Neural progenitor cell (in vitro differentiated cells): ENCODE measurements at regions not wholly inside any gene's neighbourhood (a gene's known extent, or its start where the extent isn't known, plus 50 kb on each side); places are given as distances from the start of the nearest gene placed in this dataset.

Experiments used
- CTCF ChIP-seq: fragments of 200-600 bp; sonication (generic); IDR thresholded peaks from 2 replicates; pipeline ENCODE4 v1.5.1; 2017; ENCODE audit warnings: antibody characterized with exemption, mild to moderate bottlenecking
- EZH2 ChIP-seq: fragments of 200-600 bp; sonication (generic); IDR thresholded peaks from 2 replicates; pipeline ENCODE4 v1.6.1; 2017; ENCODE audit warnings: antibody characterized with exemption, mild to moderate bottlenecking, moderate library complexity
- EZH2phosphoT487 ChIP-seq: fragments of 200-600 bp; sonication (generic); IDR thresholded peaks from 2 replicates; pipeline ENCODE4 v1.6.1; 2017; ENCODE audit warnings: antibody characterized with exemption

- no peak for TF ChIP-seq CTCF
- TF ChIP-seq EZH2phosphoT487, result no peak
- TF ChIP-seq EZH2, result no peak
Measured at GRCh38 chr1:69409731-69410456, 157.8 kb upstream of the LRRC7 start.
